ENCODE measurements at regions not wholly inside any gene's neighbourhood (a gene's known extent, or its start where the extent isn't known, plus 50 kb on each side); places are given as distances from the start of the nearest gene placed in this dataset.
"Not testable (repeated sequence)": the region's sequence is repeated elsewhere in the genome, so short reads cannot be mapped to it uniquely, and the experiment has no call there.

GRCh38 chr7:136105191-136105590, 128.0 kb upstream of the MTPN start:
- TF ChIP-seq EP300 (IDR thresholded peaks at IDR 0.05) (no peak), POLR2AphosphoS5 (IDR thresholded peaks at IDR 0.05) (no peak), POLR2A (IDR thresholded peaks at IDR 0.05) (no peak), CTCF (IDR thresholded peaks at IDR 0.05) (no peak)
- no peaks in the 10 kb centered on the region for H3K27me3 ChIP-seq
- H3K9me3 ChIP-seq, result peaks cover 0 to 1% (median 0%) of the 10 kb centered on the region in 4 donors
- H3K36me3 ChIP-seq, result no peaks in the 10 kb centered on the region
- 68 to 95% (median 86%) methylated on average over 1 of the region's 1 CpG for WGBS, 5 donors
- DNase-seq, result no peak
- intact Hi-C loops (cut with DNase I; ENCODE audit: low total_unique reads), result no loop called here
- H3K4me3 ChIP-seq, result no peak overlapping the region
- H3K4me1 ChIP-seq, result no peaks in the 10 kb centered on the region
- H3K27ac ChIP-seq, result no peak overlapping the region

GRCh38 chr7:136104269-136104603, 127.1 kb upstream of the MTPN start:
- peaks cover 0 to 11% (median 2%) of the 10 kb centered on the region in 4 donors for H3K9me3 ChIP-seq
- intact Hi-C loops (cut with DNase I; ENCODE audit: low total_unique reads), result no loop called here
- no peaks in the 10 kb centered on the region for H3K27me3 ChIP-seq
- no peaks in the 10 kb centered on the region for H3K36me3 ChIP-seq
- no peaks in the 10 kb centered on the region for H3K4me1 ChIP-seq
- no peak overlapping the region for H3K4me3 ChIP-seq
- no peak for TF ChIP-seq CTCF (IDR thresholded peaks at IDR 0.05)
- no peak for TF ChIP-seq POLR2AphosphoS5 (IDR thresholded peaks at IDR 0.05)
- TF ChIP-seq EP300 (IDR thresholded peaks at IDR 0.05), result no peak
- TF ChIP-seq POLR2A (IDR thresholded peaks at IDR 0.05), result no peak
- no peak for DNase-seq
- H3K27ac ChIP-seq, result no peak overlapping the region
- WGBS, 5 donors, result 46 to 60% (median 58%) methylated on average over 2 of the region's 2 CpGs

- 58 to 95% (median 83%) methylated on average over 2 of the region's 2 CpGs for WGBS, 5 donors
- Histone ChIP-seq H3K9me3 (peaks cover 0 to 14% (median 4%) of the 10 kb centered on the region in 4 donors), H3K27ac (no peak overlapping the region), H3K36me3 (no peaks in the 10 kb centered on the region), H3K4me1 (no peaks in the 10 kb centered on the region), H3K4me3 (no peak overlapping the region), H3K27me3 (no peaks in the 10 kb centered on the region)
- DNase-seq, result no peak
- intact Hi-C loops (cut with DNase I; ENCODE audit: low total_unique reads), result no loop called here
- TF ChIP-seq CTCF (IDR thresholded peaks at IDR 0.05) (no peak), POLR2AphosphoS5 (IDR thresholded peaks at IDR 0.05) (no peak), EP300 (IDR thresholded peaks at IDR 0.05) (no peak), POLR2A (IDR thresholded peaks at IDR 0.05) (no peak)
Measured at GRCh38 chr7:136103545-136104268, 126.5 kb upstream of the MTPN start.

GRCh38 chr7:136102881-136103280, 125.7 kb upstream of the MTPN start:
- no peaks in the 10 kb centered on the region for H3K27me3 ChIP-seq
- no peak for DNase-seq
- H3K4me3 ChIP-seq, result no peak overlapping the region
- no peak overlapping the region for H3K27ac ChIP-seq
- intact Hi-C loops (cut with DNase I; ENCODE audit: low total_unique reads), result no loop called here
- H3K4me1 ChIP-seq, result no peaks in the 10 kb centered on the region
- H3K36me3 ChIP-seq, result no peaks in the 10 kb centered on the region
- TF ChIP-seq EP300 (IDR thresholded peaks at IDR 0.05), result no peak
- H3K9me3 ChIP-seq, result peaks cover 0 to 14% (median 4%) of the 10 kb centered on the region in 4 donors

- H3K27me3 ChIP-seq; H3K36me3 ChIP-seq; DNase-seq; H3K4me3 ChIP-seq; H3K9me3 ChIP-seq; intact Hi-C loops (cut with DNase I; ENCODE audit: low total_unique reads); H3K27ac ChIP-seq; H3K4me1 ChIP-seq: not testable (repeated sequence)
- 71 to 81% (median 73%) methylated on average over 5 of the region's 5 CpGs for WGBS, 5 donors
Measured at GRCh38 chr7:136092714-136093113, 115.6 kb upstream of the MTPN start.

Data from stomach (tissue), 8 donors.